ENCODE measurements at regions not wholly inside any gene's neighbourhood (a gene's known extent, or its start where the extent isn't known, plus 50 kb on each side); places are given as distances from the start of the nearest gene placed in this dataset.

- Histone ChIP-seq H3K27me3 (ENCODE audit: control insufficient read depth in 4 of 4, insufficient read depth in 4 of 4, low read length in 3 of 4) (no peaks in the 10 kb centered on the region), H3K9me3 (ENCODE audit: control insufficient read depth in 4 of 4, low read length in 3 of 4) (no peaks in the 10 kb centered on the region), H3K4me1 (ENCODE audit: control insufficient read depth in 4 of 4, insufficient read depth in 4 of 4, low read length in 3 of 4) (no peaks in the 10 kb centered on the region), H3K36me3 (ENCODE audit: control insufficient read depth in 4 of 4, insufficient read depth in 3 of 4, low read depth in 1 of 4, low read length in 3 of 4) (no peaks in the 10 kb centered on the region), H3K9ac (ENCODE audit: low read depth in 1 of 2, low read length in 2 of 2) (no peak overlapping the region), H3K27ac (ENCODE audit: low read depth in 1 of 2, low read length in 2 of 2) (no peak overlapping the region), H3K4me3 (ENCODE audit: low read depth in 1 of 3, low read length in 3 of 3) (no peak overlapping the region)
- 60% methylated on average over 1 of the region's 1 CpG for WGBS
- no peak for DNase-seq (ENCODE audit: low spot score)
- TF ChIP-seq JUND (IDR thresholded peaks at IDR 0.05), result no peak
- TF ChIP-seq GABPA (IDR thresholded peaks at IDR 0.05 in 1 of 2, conservative IDR thresholded peaks at IDR 0.05 in 1 of 2), result no peak
- no peak for TF ChIP-seq RXRA (IDR thresholded peaks at IDR 0.05)
- TF ChIP-seq FOXA2 (IDR thresholded peaks at IDR 0.05), result no peak
- TF ChIP-seq FOXA1 (IDR thresholded peaks at IDR 0.05), result no peak
- TF ChIP-seq YY1 (IDR thresholded peaks at IDR 0.05), result no peak
- no peak for TF ChIP-seq CTCF (IDR thresholded peaks at IDR 0.05; ENCODE audit: low read depth, low read length, missing input control)
- TF ChIP-seq RAD21 (IDR thresholded peaks at IDR 0.05), result no peak
- TF ChIP-seq HNF4A (conservative IDR thresholded peaks at IDR 0.05), result no peak
Observed at GRCh38 chr6:112821476-112821875, 474.3 kb downstream of the RFPL4B start.

GRCh38 chr6:112822769-112823168 lies 475.6 kb downstream of the RFPL4B start:
- TF ChIP-seq CTCF (IDR thresholded peaks at IDR 0.05; ENCODE audit: low read depth, low read length, missing input control) (no peak), HNF4G (IDR thresholded peaks at IDR 0.05) (no peak), RXRA (IDR thresholded peaks at IDR 0.05) (no peak), ATF3 (IDR thresholded peaks at IDR 0.05) (no peak), SP1 (IDR thresholded peaks at IDR 0.05) (no peak), RAD21 (IDR thresholded peaks at IDR 0.05) (no peak), NR2F2 (IDR thresholded peaks at IDR 0.05) (no peak), HNF4A (conservative IDR thresholded peaks at IDR 0.05) (no peak), FOXA2 (IDR thresholded peaks at IDR 0.05) (no peak), TAF1 (conservative IDR thresholded peaks at IDR 0.05) (no peak), REST (IDR thresholded peaks at IDR 0.05) (no peak), EGR1 (IDR thresholded peaks at IDR 0.05; ENCODE audit: low read depth in 2 of 2) (no peak), ZBTB33 (IDR thresholded peaks at IDR 0.05) (no peak), JUND (IDR thresholded peaks at IDR 0.05) (no peak)
- 76% methylated on average over 2 of the region's 2 CpGs for WGBS

More at GRCh38 chr6:112822769-112823168, 475.6 kb downstream of the RFPL4B start:
- Histone ChIP-seq H3K9me3 (ENCODE audit: control insufficient read depth in 4 of 4, low read length in 3 of 4) (no peaks in the 10 kb centered on the region), H3K27me3 (ENCODE audit: control insufficient read depth in 4 of 4, insufficient read depth in 4 of 4, low read length in 3 of 4) (no peaks in the 10 kb centered on the region), H3K36me3 (ENCODE audit: control insufficient read depth in 4 of 4, insufficient read depth in 3 of 4, low read depth in 1 of 4, low read length in 3 of 4) (no peaks in the 10 kb centered on the region), H3K27ac (ENCODE audit: low read depth in 1 of 2, low read length in 2 of 2) (no peak overlapping the region), H3K4me3 (ENCODE audit: low read depth in 1 of 3, low read length in 3 of 3) (no peak overlapping the region), H3K4me1 (ENCODE audit: control insufficient read depth in 4 of 4, insufficient read depth in 4 of 4, low read length in 3 of 4) (no peaks in the 10 kb centered on the region), H3K9ac (ENCODE audit: low read depth in 1 of 2, low read length in 2 of 2) (no peak overlapping the region)
- no peak for DNase-seq (ENCODE audit: low spot score)
